ENCODE measurements at regions not wholly inside any gene's neighbourhood (a gene's known extent, or its start where the extent isn't known, plus 50 kb on each side); places are given as distances from the start of the nearest gene placed in this dataset.

- Histone ChIP-seq H3K4me1 (ENCODE audit: control insufficient read depth, extremely low read depth, insufficient read depth, low read length) (no peaks in the 10 kb centered on the region), H3K4me3 (replicated peaks in 1 of 3; ENCODE audit: insufficient read depth in 1 of 3, low read depth in 1 of 3, low read length in 3 of 3) (no peak overlapping the region), H2AFZ (ENCODE audit: low read depth, low read length) (no peak overlapping the region), H3K27me3 (ENCODE audit: control insufficient read depth in 2 of 2, insufficient read depth in 2 of 2, low read length in 2 of 2) (no peaks in the 10 kb centered on the region), H4K20me1 (replicated peaks; ENCODE audit: control insufficient read depth, extremely low read depth, insufficient read depth, low read length) (no peaks in the 10 kb centered on the region), H3K9me3 (replicated peaks; ENCODE audit: control insufficient read depth, insufficient read depth, low read length) (no peaks in the 10 kb centered on the region), H3K4me2 (ENCODE audit: insufficient read depth, low read length) (no peak overlapping the region), H3K79me2 (ENCODE audit: control insufficient read depth, insufficient read depth, low read length) (no peaks in the 10 kb centered on the region), H3K9me1 (replicated peaks; ENCODE audit: control insufficient read depth, extremely low read depth, insufficient read depth, low read length) (no peaks in the 10 kb centered on the region), H3K9ac (replicated peaks; ENCODE audit: extremely low read depth, insufficient read depth, low read length) (no peak overlapping the region), H3K27ac (ENCODE audit: insufficient read depth, low read depth, low read length) (no peak overlapping the region), H3K36me3 (ENCODE audit: control insufficient read depth in 2 of 2, extremely low read depth in 1 of 2, insufficient read depth in 2 of 2, low read length in 2 of 2) (no peaks in the 10 kb centered on the region)
- TF ChIP-seq JUN (IDR thresholded peaks at IDR 0.05; ENCODE audit: borderline replicate concordance, insufficient read depth, insufficient read length, low read depth) (no peak), POLR2AphosphoS5 (IDR thresholded peaks at IDR 0.05; ENCODE audit: insufficient read depth, low read depth, low read length) (no peak), CTCF (IDR thresholded peaks at IDR 0.05; ENCODE audit: extremely low read depth in 1 of 2, insufficient read depth in 1 of 2, low read depth in 1 of 2, low read length in 2 of 2) (no peak), GATA2 (IDR thresholded peaks at IDR 0.05; ENCODE audit: insufficient read depth, insufficient read length, low read depth, low read length) (no peak), EZH2 (IDR thresholded peaks at IDR 0.05; ENCODE audit: borderline replicate concordance, low read depth, low read length, severe bottlenecking) (no peak)
- TF ChIP-seq, protein P1, sequence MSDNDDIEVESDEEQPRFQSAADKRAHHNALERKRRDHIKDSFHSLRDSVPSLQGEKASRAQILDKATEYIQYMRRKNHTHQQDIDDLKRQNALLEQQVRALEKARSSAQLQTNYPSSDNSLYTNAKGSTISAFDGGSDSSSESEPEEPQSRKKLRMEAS (IDR thresholded peaks at IDR 0.05; ENCODE audit: insufficient read depth, insufficient read length) = no peak
- POLR2A ChIA-PET = no interaction called here
- no TSS peak for BruUV-seq (replicated peaks)
- FAIRE-seq (no peak), DNase-seq (ENCODE audit: low read depth, low spot score) (no peak)
- dilution Hi-C loops (cut with MboI; ENCODE audit: extremely low pct_ligation_motif_present, low sequenced_read_pairs) (no loop called here), intact Hi-C loops (cut with micrococcal nuclease) (no loop called here)
- CTCF ChIA-PET = no interaction called here
Observed at GRCh38 chr10:128932071-128932820, 534.8 kb upstream of the MGMT start.
